Left ventricle myocardium inferior (tissue), 1 donor: ENCODE measurements at regions not wholly inside any gene's neighbourhood (a gene's known extent, or its start where the extent isn't known, plus 50 kb on each side); places are given as distances from the start of the nearest gene placed in this dataset.
A peak's percentile ranks its signal among the peaks of the same experiment; 100 is the strongest.

Experiments used
- DNase-seq: peaks from one replicate; pipeline ENCODE4 v3.0.0-alpha.2; 2020
- H3K27ac ChIP-seq: fragments of 200-600 bp; replicated peaks from 2 replicates; pipeline ENCODE4 v1.8.0; 2021
- H3K27me3 ChIP-seq: fragments of 200-600 bp; 2 replicates; pipeline ENCODE4 v1.8.0; 2021; ENCODE audit warnings: low read depth
- H3K36me3 ChIP-seq: fragments of 200-600 bp; 2 replicates; pipeline ENCODE4 v1.8.0; 2021
- H3K4me1 ChIP-seq: fragments of 200-600 bp; 2 replicates; pipeline ENCODE4 v1.8.0; 2021
- H3K4me3 ChIP-seq: fragments of 200-600 bp; 2 replicates; pipeline ENCODE4 v1.8.0; 2021; ENCODE audit warnings: mild to moderate bottlenecking, moderate library complexity
- H3K9me3 ChIP-seq: fragments of 200-600 bp; replicated peaks from 2 replicates; pipeline ENCODE4 v1.8.0; 2021
- CTCF ChIP-seq: fragments of 200-600 bp; IDR thresholded peaks from 2 replicates; pipeline ENCODE4 v1.8.0; 2021; ENCODE audit warnings: antibody characterized with exemption, mild to moderate bottlenecking, borderline replicate concordance
- intact Hi-C: fragments of 100-400 bp; cut with micrococcal nuclease; formaldehyde crosslinking; loops from one replicate; pipeline ENCODE4 v1.11.0; 2022
- donor health status: DM: no; HTN: yes; CAD: no; lungs with severe emphysema.

DNA sequence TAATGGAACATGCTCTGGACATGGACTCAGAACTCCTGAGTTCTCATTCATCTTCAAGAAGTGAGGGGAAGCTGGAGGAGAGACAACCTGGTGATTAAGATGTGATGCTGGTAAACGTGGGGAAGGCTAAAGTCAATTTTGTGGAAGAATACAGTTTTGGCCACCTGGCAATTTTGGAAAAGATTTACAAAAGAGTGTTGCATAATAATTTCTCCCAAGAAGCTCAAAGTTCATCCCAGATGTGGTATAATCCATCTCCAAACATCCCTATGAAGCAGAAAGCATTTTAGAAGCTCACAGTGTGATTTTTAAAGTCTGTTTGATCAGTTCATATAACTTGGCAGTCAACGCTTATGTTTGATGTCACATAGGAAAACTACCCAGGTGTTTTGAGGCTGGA is 208.7 kb downstream of the LMX1A start:
- intact Hi-C loops: loop anchor here (10.0 kb wide), 1 partner anchor 217 kb away; no protein-coding TSS in a partner anchor

GRCh38 chr1:165144757-165145397 is 211.6 kb downstream of the LMX1A start:
- H3K4me1 ChIP-seq: no peaks in the 10 kb centered on the region
- H3K9me3 ChIP-seq: no peaks in the 10 kb centered on the region
- peak; percentile 80 for TF ChIP-seq CTCF
- H3K27ac ChIP-seq: no peak overlapping the region
- DNase-seq: peak; percentile 21
- intact Hi-C loops: loop anchor here (10.0 kb wide), 1 partner anchor 220 kb away; no protein-coding TSS in a partner anchor
- peaks cover 85% of the 10 kb centered on the region for H3K27me3 ChIP-seq
- H3K4me3 ChIP-seq: no peak overlapping the region
- H3K36me3 ChIP-seq: no peaks in the 10 kb centered on the region

More for the DNA sequence above, 208.7 kb downstream of the LMX1A start:
- no peak for DNase-seq
- Histone ChIP-seq H3K27ac (no peak overlapping the region), H3K9me3 (no peaks in the 10 kb centered on the region), H3K4me1 (no peaks in the 10 kb centered on the region), H3K27me3 (peaks cover 57% of the 10 kb centered on the region), H3K4me3 (no peak overlapping the region), H3K36me3 (no peaks in the 10 kb centered on the region)
- no peak for TF ChIP-seq CTCF

DNA sequence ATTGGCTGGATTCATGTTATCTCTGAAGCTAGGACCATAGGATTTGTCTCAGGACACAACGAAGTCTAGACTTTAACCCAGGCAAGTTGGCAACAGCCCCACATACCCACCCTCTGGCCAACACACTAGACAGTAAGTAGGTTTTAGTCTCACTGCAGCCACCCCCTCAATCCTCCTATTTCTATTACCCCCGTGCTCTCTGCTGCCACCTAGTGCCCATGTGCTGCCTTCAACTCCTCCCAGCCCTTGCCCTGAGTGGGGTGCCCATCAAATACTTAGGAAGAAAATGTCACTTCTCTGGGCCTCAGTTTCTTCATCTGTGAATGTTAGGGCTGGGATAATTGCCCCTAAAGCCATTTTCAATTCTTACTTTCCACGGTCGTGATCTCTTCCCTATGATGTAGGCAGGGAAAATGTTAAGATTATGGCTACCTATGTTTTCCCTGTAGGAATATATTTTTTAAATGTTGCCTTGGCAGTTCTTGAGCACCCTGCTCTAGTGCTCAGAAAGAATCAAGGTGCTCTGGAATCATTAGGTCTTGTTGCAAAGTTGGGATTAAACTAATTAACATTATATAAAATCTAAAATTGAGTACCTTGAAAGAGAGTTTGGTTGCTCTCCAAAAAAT is 213.0 kb downstream of the LMX1A start:
- intact Hi-C loops: loop anchor here (10.0 kb wide), 1 partner anchor 221 kb away; no protein-coding TSS in a partner anchor

GRCh38 chr1:165138960-165139359 is 217.6 kb downstream of the LMX1A start:
- Histone ChIP-seq H3K9me3 (no peaks in the 10 kb centered on the region), H3K27me3 (peaks cover 97% of the 10 kb centered on the region), H3K4me3 (no peak overlapping the region), H3K36me3 (no peaks in the 10 kb centered on the region), H3K4me1 (no peaks in the 10 kb centered on the region), H3K27ac (no peak overlapping the region)
- no peak for TF ChIP-seq CTCF
- DNase-seq: no peak
- intact Hi-C loops: no loop called here

More for the DNA sequence above, 213.0 kb downstream of the LMX1A start:
- peak; percentile 58 for TF ChIP-seq CTCF
- H3K36me3 ChIP-seq: no peaks in the 10 kb centered on the region
- no peaks in the 10 kb centered on the region for H3K4me1 ChIP-seq
- peaks cover 85% of the 10 kb centered on the region for H3K27me3 ChIP-seq
- H3K9me3 ChIP-seq: no peaks in the 10 kb centered on the region
- no peak overlapping the region for H3K27ac ChIP-seq
- no peak overlapping the region for H3K4me3 ChIP-seq
- no peak for DNase-seq

DNA sequence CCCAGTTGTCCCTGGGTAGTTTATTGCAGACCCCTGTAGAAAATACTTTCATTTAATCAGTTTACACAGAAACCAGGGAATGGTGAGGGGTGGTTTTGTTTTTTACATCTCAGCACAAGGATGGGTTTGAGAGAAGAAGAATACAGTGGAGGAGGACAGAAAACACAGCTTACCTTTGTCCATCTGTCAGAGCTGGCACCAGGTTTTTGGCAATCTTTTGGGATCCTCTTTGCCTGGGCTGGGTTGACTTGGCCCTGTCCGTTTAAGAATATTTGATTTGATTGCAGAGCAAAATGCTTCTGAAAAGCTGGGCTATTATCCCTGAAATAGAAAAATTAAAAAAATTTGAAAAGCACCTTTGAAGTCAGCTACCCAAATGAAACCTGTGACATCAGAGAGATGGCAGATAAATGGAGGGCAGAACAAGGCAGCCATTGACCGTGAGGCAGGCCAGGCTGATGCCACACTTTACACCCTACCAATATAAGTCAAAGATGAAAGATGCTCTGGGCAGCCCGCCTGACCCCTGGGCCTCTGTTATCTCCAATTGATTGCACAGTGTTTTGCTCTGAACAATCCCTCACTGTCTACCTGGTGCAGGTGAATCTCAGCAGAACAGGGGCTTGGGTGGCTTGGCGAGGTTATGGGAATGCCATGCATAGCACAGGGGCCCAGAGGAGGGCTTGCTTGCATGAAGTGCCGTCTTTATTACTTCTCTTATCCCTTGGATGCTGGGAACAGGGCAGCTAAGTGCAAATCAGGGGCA is 218.8 kb downstream of the LMX1A start:
- DNase-seq: no peak
- Histone ChIP-seq H3K4me1 (no peaks in the 10 kb centered on the region), H3K4me3 (no peak overlapping the region), H3K9me3 (no peaks in the 10 kb centered on the region), H3K27me3 (peaks cover 99% of the 10 kb centered on the region), H3K36me3 (no peaks in the 10 kb centered on the region), H3K27ac (no peak overlapping the region)
- intact Hi-C loops: no loop called here
- no peak for TF ChIP-seq CTCF
